Hippocampal formation (tissue), 2 donors: ENCODE measurements at regions not wholly inside any gene's neighbourhood (a gene's known extent, or its start where the extent isn't known, plus 50 kb on each side); places are given as distances from the start of the nearest gene placed in this dataset.

Experiments used
- DNase-seq, 2 donors: peaks; one replicate each; lab custom pipeline; 2025; lab: John Stamatoyannopoulos, UW

GRCh38 chr10:128875030-128875744, 591.9 kb upstream of the MGMT start:
- DNase-seq = no peak

- no peak for DNase-seq
Measured at GRCh38 chr10:128875956-128876736, 590.9 kb upstream of the MGMT start.

- DNase-seq = no peak
Measured at GRCh38 chr10:128877141-128877540, 589.9 kb upstream of the MGMT start.

- no peak for DNase-seq
Measured at GRCh38 chr10:128877936-128878335, 589.1 kb upstream of the MGMT start.

- DNase-seq = no peak
Measured at GRCh38 chr10:128879030-128879429, 588.0 kb upstream of the MGMT start.

DNA sequence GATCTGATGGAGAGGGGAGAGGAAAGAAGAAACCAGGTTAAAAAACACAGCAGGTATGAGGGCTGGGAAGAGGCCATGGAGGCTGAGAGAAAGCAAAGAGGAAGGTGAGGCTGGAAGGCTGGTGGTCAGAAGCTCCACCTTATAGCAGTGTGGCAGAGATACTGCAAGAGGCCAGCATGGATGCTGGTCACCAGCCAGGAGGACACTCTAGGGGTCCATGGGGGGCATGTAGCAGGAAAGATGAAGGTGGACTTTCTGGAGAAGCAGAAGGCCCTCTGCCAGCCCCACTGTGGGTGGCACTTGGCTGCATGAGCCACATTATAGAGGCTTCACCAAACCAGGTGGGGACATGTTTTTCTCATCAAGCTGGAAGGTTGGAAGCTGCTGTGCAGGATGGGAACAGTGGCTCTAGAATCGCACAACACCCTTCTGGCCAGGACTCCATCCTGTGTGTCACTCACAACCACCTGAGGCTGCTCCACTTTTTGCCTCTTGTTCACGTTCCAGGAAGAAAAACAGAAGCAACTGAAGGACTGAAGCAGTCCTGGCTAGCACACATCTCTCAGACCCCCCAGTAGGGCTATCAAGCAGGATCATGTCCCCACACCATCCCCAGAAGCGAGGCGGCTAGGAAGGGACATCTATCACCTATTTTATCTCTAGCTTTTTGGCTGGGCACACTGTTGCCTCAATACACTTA, 587.5 kb upstream of the MGMT start:
- DNase-seq = no peak

DNA sequence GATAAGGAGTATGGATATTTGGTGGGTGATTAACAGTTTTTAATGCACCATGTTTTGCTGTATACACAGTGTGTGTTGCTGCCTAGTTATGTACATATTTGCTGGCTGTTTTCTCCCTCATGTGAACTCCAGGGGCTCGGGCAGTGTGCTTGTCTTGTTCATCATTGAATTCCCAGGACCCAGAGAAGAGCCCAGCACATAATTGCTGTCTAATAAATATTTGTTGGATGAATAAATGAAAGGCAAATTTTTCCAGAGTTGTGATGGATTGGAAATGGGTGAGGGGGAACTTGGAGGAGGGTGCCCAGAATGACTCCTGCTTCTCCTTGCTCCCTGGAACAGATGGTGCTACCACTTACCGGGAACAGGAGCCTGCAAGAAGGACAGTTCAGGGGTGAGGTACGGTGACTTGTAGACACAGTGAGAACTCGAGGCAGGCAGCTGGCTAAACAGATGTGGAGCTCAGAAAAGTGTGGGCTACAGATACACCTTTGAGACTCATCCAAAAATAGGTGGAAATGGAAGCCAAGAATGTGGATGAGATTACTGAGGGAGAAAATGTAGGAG, 586.8 kb upstream of the MGMT start:
- no peak for DNase-seq

DNA sequence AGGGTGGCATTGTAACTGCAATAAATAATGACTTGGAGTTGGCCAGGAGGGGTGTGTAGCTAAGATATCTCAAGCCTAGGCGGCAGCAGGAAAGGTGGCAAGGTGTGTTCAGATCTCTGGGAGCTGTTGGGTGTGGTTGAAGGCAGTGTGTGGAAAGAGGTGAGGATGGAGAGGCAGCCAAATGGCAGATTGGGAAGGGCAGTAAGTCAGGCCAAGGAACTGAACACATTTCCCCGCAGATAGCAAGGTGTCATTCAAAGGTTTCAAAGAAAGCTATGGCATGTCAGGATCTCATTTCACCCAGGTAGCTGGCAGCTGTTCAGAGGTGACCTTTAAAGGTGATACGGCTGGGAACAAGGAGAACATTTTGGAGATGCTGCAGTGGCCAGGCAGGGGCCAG, 586.0 kb upstream of the MGMT start:
- no peak for DNase-seq

DNA sequence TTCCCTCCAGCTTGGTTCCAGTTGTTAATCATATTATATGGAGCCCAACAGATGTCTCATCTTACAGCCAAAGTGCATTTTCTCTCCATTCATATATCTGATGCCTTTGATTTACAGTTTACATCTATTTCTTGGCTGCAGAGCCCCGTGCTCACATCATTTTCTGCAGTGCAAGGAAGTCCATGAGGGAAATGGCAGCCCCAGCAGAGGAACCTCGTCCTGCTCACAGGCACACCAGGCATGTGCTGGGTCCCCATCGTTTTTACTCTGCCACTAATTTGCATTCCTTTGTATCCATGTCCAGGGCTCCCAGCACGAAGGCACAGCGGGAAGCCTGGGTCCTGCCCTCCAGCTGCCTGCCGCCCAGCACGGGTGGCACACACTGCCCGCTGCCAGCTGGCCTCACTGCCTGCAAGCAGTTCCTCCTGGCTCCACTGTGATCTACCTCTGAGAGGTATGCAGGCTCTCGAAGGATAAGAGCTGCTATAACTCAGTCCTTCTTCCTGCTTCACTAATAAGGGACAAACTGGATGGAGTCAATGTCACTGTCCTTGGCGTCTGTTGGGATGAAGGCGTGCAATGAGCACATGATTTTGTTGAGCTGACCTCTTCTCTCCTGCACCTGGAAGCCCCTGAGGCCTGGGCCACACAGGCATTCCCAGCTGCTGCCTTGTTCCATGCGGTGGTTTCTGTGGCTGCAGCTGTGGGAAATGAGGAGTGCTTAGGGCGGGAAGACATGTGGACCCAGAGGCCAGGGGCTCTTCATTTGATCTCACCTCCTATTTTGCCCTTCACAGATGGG, 583.6 kb upstream of the MGMT start:
- DNase-seq = no peak

DNA sequence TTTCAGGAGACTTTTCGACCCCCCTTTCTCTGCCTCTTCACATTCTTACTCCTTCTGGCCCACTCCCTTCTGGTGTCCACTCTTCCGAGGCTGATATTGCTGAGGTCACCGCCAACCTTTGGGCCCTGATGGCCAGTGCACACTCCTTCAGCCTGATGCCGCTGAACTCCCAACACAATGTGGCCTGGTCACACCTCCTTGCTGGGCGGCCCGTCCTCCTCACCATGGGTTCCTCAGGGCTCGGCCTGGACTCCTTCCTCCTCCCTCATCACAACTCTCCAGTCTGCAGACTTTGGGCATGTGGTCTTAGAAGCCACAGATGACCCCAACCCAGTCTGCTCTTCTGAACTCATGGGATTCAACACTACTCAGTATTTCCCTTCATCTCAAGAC, 583.0 kb upstream of the MGMT start:
- DNase-seq = no peak

DNA sequence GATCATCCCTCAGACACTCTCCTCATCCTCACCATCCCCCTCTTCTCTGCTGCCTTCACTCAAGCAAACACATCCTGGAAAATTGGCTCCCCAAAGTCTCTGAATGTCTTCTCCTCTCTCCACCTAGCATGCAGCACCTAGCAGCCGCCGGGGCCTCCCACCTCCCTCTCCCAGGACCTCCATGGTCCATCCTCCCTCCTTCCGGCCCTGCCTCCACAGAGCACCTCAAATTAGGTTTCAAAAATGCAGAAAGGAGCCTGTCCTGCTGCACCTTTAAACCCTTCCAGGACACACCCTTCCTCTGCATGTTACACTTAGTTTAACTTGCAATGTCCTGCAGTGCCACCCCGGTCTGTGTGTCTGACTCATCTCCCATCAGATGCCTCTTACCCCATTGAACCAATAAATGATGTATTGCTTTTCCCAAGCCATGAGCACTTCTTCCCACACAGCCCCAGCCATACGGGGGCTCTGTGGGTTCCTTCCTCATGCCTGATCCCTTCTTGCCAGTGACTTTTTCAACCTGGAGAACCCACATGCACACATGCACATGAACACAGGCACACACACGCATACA, 582.5 kb upstream of the MGMT start:
- no peak for DNase-seq

- no peak for DNase-seq
Measured at GRCh38 chr10:128885573-128886555, 581.2 kb upstream of the MGMT start.

- no peak for DNase-seq
Measured at GRCh38 chr10:128887856-128888255, 579.2 kb upstream of the MGMT start.

DNA sequence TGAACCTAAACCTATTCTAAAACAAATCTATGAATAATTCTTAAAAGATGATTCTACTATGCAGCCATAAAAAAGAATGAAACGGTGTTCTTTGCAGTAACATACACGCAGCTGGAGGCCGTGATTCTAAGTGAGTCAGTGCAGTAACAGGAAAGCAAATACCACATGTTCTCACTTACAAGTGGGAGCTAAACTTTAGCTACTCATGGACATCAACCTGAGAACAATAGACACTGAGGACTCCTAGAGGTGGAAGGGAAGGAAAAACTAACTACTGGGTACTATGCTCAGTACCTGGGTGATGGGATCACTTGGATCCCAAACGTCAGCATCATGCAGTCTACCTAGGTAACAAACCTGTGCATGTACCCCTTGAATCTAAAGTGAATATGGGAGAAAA, 575.0 kb upstream of the MGMT start:
- DNase-seq = no peak

- no peak for DNase-seq
Measured at GRCh38 chr10:128894641-128895040, 572.4 kb upstream of the MGMT start.

- no peak for DNase-seq
Measured at GRCh38 chr10:128895473-128895872, 571.6 kb upstream of the MGMT start.

GRCh38 chr10:128896116-128896795, 570.8 kb upstream of the MGMT start:
- no peak for DNase-seq

- DNase-seq = peak in 1 of 2 donors; percentile 1
Measured at GRCh38 chr10:128896963-128897362, 570.1 kb upstream of the MGMT start.

DNA sequence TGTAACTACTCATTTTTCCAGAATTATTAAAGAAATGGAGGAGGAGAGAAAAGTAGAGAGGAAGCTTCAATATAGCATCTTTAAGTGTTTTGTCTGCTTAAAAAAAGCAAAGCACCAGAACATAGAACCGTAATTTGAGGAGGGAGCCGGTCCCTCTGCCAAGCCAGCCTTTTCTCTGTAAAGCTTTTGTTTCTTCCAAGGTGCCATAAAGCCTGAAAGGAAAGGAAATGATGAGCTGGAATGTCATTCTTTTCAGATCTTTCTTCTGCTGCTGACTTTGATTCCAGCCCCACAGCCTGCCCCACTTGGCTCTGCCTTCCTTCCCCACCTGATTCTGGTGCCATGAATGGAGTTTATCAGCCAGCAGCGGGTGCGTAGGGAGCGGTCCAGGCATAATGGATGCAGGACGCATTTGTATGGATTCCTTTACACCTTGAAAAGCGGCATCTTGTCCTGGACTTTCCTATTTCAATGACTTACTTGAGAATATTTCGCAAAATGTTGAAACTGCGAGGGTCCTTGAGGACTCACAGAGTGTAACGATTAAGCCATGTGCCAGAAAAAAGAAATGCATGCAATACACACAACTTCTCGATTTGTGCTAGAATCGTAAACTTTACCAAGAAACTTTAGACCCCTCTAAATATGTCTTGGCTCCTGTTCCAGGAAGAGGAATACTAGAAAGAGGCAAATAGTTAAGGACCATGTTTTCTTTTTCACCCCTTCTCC, 569.5 kb upstream of the MGMT start:
- DNase-seq = no peak
